Endothelial cell of umbilical vein (primary cell): ENCODE measurements at regions not wholly inside any gene's neighbourhood (a gene's known extent, or its start where the extent isn't known, plus 50 kb on each side); places are given as distances from the start of the nearest gene placed in this dataset.

Experiments used
- CTCF ChIP-seq, 2 donors: IDR thresholded peaks; 1 replicate in 1 of 2; 2 replicates in 1 of 2; pipeline ENCODE4 v1.5.1; 2011; ENCODE audit warnings: low read length in 2 of 2, mild to moderate bottlenecking in 2 of 2, moderate library complexity in 2 of 2, control low read depth in 1 of 2, inconsistent platforms in 1 of 2, low read depth in 1 of 2; ENCODE audit not compliant: insufficient read depth in 1 of 2; ENCODE audit errors: extremely low read depth in 1 of 2
- EZH2 ChIP-seq: IDR thresholded peaks from 2 replicates; pipeline ENCODE4 v1.6.1; 2012; ENCODE audit warnings: borderline replicate concordance, low read depth, mild to moderate bottlenecking, moderate library complexity, low read length, inconsistent platforms; ENCODE audit not compliant: severe bottlenecking
- POLR2AphosphoS5 ChIP-seq: IDR thresholded peaks from 2 replicates; pipeline ENCODE4 v1.6.1; 2012; ENCODE audit warnings: low read depth, mild to moderate bottlenecking, control low read depth, low read length, moderate library complexity; ENCODE audit not compliant: insufficient read depth

DNA sequence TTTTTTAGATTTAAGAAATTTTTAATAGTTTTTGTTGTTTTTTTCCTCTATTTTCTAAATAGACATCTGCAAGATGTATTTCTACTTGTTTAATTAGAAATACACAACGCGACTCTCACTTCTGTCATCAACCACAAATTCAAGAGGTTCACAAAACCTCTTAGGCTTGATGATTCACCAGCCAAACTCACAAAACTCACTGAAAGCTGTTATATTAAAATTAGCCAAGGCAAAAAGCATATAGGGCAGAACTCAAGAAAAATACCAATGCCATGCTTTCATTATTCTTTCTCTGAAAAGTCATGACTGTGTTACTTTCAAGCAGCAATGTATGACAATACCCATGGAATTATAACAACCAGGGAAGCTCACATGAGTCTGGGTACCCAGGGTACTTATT, 487.0 kb upstream of the RGS18 start:
- TF ChIP-seq CTCF (IDR thresholded peaks at IDR 0.05; ENCODE audit: extremely low read depth in 1 of 2, insufficient read depth in 1 of 2, low read depth in 1 of 2, low read length in 2 of 2) (no peak), POLR2AphosphoS5 (no peak), EZH2 (no peak)
